NCI-H2196 (cell line): ENCODE measurements at regions not wholly inside any gene's neighbourhood (a gene's known extent, or its start where the extent isn't known, plus 50 kb on each side); places are given as distances from the start of the nearest gene placed in this dataset.

Experiments
- DNase-seq: peaks from one replicate; lab custom pipeline; 2025; ENCODE audit not compliant: unreplicated experiment; lab: John Stamatoyannopoulos, UW

DNA sequence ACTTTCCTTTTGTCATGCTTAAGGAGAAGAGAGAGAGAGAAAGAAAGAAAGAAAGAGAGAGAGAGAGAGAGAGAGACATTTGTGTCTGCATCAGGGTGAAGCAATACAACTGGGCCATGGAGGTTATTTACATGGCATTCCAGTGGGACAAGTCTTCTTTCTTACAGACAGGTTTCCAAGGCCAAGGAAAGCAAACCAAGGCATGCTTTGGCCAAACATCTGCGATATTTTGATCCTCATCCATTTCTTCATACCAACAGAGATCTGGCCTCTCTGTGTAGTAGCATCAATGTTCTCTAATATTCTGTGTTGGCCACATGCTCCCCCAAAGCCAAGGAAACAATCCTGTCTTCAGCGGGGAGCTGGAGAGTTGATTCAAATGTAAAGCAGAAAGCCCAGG, 292.1 kb downstream of the SETD4 start:
- no peak for DNase-seq

- DNase-seq: no peak
Observed at GRCh38 chr21:35764586-35764985, 295.7 kb downstream of the SETD4 start.

DNA sequence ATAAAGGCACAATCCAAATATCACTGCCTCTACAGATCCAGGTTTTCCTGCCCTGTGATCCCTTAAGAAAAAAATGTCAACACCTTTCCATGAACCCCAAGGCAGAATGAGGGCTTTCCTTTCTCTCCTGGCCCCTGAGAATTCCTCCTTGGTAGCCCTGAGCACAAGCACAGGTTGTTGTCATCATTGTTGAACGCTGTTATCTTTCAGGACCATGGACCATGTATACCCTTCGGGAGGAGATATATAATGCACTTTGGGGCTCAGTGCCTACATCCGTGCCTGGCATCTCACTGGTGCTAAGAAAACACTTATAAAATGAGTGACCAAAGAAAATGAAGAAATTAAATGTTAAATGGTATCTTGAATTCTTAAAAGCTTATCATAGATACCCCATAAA, 296.2 kb downstream of the SETD4 start:
- DNase-seq: no peak

- DNase-seq: no peak
Observed at GRCh38 chr21:35754583-35754982, 305.7 kb downstream of the SETD4 start.

GRCh38 chr21:35753308-35753707, 307.0 kb downstream of the SETD4 start:
- no peak for DNase-seq

GRCh38 chr21:35751171-35751570, 309.2 kb downstream of the SETD4 start:
- DNase-seq: no peak

- DNase-seq: no peak
Observed at GRCh38 chr21:35749904-35750303, 310.4 kb downstream of the SETD4 start.

DNA sequence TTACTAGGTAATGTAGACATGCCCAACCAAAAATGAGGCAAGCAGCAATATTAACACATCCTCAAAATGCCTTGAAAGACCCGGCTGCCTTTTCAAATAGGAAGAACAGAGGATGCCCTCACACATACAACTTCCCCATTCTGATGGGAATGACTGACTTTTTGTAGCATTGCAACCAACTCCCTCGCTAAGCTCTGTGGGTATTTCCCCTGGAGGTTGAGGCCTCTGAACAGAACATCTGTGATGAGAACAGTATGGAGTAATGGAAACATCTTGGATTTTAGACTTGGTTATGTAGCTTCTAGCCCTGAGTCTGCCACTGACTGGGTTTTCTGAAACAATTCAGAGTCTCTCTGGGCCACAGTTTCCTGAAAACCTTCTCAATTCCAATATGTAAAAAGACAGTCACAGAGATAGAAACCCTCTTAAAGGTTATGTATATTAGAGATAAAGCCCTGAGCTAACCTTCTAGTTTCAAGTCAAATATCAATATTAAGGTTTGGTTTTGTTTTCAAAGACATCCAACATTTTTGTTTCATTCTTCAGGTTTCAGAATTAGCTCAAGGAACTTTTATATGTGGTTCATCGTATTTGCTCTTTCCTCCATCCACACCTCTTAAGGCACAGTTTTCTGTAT, 311.5 kb downstream of the SETD4 start:
- DNase-seq: no peak

- DNase-seq: peak; percentile 11
Observed at GRCh38 chr21:35743571-35743970, 316.8 kb downstream of the SETD4 start.

DNA sequence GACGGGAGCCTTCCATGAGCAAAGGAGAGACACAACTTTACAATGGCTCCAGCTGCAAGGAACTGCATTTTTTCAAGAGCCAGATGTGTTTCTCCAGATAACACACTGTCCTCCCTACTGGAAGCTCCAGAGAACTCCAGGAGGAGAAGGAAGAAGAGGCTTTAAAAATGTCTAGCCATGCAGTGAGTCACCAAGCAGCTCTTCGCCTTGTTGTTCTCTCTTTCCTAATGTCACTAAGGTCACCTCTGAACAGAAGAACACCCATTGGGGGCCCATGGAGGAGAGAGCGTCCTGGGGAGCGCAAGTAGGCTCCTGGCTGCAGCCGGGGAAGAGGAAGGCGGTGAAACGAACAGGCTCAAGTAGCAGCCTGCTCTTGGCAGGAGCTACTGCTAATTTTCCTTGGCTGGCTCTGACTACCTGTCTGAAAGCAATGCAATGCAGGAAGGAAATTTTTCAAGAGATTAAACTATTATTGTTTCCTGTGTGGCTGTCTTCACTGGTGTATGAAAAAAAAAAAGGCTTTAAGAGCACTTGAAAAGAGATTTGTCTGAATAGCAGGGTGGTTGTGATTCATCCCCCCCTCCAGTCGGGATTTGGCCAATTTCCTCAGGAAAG, 321.9 kb downstream of the SETD4 start:
- peak; percentile 11 for DNase-seq

GRCh38 chr21:35737899-35738346, 322.4 kb downstream of the SETD4 start:
- no peak for DNase-seq

GRCh38 chr21:35737449-35737848, 322.9 kb downstream of the SETD4 start:
- no peak for DNase-seq

DNA sequence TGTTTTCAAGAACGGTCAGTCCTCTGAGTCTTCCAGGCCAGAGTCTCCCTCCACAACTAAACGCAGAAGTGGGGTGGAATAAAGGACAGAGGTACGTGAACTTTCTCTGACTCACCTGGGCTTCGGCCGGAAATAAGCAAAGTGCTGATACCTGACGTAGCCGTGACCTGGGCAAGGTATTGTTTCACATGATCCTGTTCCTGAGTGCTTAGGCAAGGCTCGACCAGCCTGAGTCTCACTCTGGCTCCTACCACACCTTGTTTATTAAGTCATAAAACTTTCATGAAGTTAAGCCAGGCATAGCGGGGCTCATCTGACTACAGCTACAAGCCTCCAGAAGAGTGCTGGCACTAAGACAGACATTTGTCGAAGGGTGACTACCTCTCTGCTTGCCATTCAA, 327.5 kb downstream of the SETD4 start:
- no peak for DNase-seq

DNA sequence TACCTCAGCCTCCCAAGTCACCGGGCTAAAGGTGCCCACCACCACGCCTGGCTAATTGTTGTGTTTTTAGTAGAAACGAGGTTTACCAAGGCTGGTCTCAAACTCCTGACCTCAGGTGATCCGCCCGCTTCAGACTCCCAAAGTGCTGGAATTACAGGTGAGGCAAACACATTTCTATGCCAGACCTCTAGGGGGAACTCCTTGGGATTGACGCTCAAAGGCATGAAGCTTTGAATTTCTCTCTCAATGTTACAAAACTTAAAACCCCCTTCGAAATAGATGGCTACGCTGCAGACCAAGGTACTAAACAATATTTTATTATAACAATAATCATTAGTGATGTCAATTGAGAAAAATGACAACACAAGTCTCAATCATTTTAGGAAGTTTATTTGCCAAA, 330.0 kb downstream of the SETD4 start:
- DNase-seq: no peak

GRCh38 chr21:35727830-35728229, 332.5 kb downstream of the SETD4 start:
- DNase-seq: no peak

DNA sequence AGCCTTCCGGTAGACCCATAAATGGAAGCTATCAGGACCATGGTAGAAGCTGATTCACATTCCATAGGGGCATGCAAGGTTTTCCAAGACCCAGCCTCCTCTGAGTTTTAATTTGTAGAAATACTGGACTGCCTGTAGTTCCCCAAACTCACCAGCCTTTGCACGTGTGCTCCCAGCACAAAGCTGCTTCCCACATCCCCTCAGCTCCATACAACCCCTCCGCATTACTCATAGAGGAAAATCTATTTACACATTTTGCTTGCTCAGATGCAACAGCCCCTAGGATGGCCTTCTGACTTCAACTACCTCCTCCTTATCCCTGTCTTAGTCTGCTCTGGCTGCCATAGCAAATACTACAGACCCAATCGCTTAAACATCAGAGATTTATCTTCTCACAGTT, 336.2 kb downstream of the SETD4 start:
- no peak for DNase-seq

DNA sequence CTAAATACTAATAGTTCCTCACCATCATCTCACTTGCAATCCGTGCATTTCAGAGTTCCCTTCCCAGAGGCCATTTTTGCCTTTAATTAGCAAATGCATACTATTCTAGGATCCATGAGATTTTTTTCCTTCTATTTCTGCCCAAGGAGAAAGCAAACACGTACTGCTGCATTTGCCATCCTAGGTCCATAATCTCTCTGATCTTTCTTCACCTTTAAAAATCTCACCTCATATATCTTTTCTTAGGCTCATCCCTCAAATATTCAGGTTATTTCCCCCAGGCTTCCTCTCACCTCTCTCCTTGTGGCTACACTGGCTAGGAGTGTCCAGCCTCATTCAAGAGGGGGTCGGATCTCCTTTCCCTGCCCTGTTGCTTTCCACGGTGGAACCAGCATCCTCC, 338.6 kb downstream of the SETD4 start:
- no peak for DNase-seq

DNA sequence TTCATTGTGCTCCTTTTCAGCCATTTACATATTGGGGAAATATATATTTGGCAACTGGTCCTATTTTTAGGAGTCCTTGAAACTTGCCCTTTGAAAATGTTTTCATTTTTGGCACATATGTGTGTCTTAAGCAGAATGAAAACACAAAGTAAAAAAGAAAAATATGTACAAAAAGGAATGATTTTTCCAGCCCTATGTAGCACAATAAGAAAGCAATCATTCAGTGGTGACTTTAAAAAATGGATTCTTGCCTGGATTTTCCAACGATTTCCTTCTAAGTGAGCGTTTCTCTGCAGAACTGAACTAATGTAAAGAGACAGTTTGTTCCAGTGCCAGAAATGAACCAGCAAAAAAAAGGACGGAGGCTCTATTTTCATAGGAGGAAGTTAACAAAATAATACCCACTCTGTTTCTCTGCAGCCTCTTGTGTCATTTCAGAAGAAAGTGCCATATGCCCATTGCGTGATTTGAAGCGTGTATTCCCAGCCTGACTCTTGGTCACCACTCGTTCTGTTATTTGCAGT, 340.1 kb downstream of the SETD4 start:
- DNase-seq: no peak

GRCh38 chr21:35719080-35719479, 341.2 kb downstream of the SETD4 start:
- DNase-seq: no peak

GRCh38 chr21:35716876-35717565, 343.3 kb downstream of the SETD4 start:
- DNase-seq: no peak

- no peak for DNase-seq
Observed at GRCh38 chr21:35713914-35714313, 346.4 kb downstream of the SETD4 start.

GRCh38 chr21:35711661-35712060, 348.7 kb downstream of the SETD4 start:
- no peak for DNase-seq
